Fibroblast of upper back skin (primary cell): ENCODE measurements at regions not wholly inside any gene's neighbourhood (a gene's known extent, or its start where the extent isn't known, plus 50 kb on each side); places are given as distances from the start of the nearest gene placed in this dataset.

Source experiments
- DNase-seq: peaks from one replicate; pipeline ENCODE4 v3.0.0-alpha.2; 2013

- no peak for DNase-seq
These were observed 291.9 kb upstream of the SPRED2 start for GRCh38 chr2:65724336-65724735.

GRCh38 chr2:65722028-65722778 lies 289.8 kb upstream of the SPRED2 start:
- peak; percentile 30 for DNase-seq

GRCh38 chr2:65716698-65717097 lies 284.3 kb upstream of the SPRED2 start:
- no peak for DNase-seq

- DNase-seq: no peak
These were observed 282.9 kb upstream of the SPRED2 start for GRCh38 chr2:65715323-65715722.

GRCh38 chr2:65714866-65715265 lies 282.5 kb upstream of the SPRED2 start:
- no peak for DNase-seq

GRCh38 chr2:65711863-65712262 lies 279.5 kb upstream of the SPRED2 start:
- no peak for DNase-seq

GRCh38 chr2:65710779-65711295 lies 278.4 kb upstream of the SPRED2 start:
- DNase-seq: peak; percentile 8

GRCh38 chr2:65710356-65710755 lies 278.0 kb upstream of the SPRED2 start:
- no peak for DNase-seq

GRCh38 chr2:65708086-65708485 lies 275.7 kb upstream of the SPRED2 start:
- DNase-seq: peak; percentile 36

GRCh38 chr2:65706411-65706810 lies 274.0 kb upstream of the SPRED2 start:
- DNase-seq: peak; percentile 52

- DNase-seq: no peak
These were observed 268.8 kb upstream of the SPRED2 start for GRCh38 chr2:65701191-65701590.

- DNase-seq: no peak
These were observed 268.3 kb upstream of the SPRED2 start for GRCh38 chr2:65700720-65701119.

- DNase-seq: no peak
These were observed 267.7 kb upstream of the SPRED2 start for GRCh38 chr2:65700004-65700651.

- DNase-seq: no peak
These were observed 259.4 kb upstream of the SPRED2 start for GRCh38 chr2:65691816-65692215.

- no peak for DNase-seq
These were observed 255.9 kb upstream of the SPRED2 start for GRCh38 chr2:65688141-65688886.

GRCh38 chr2:65687614-65688013 lies 255.2 kb upstream of the SPRED2 start:
- no peak for DNase-seq

- DNase-seq: no peak
These were observed 254.6 kb upstream of the SPRED2 start for GRCh38 chr2:65686928-65687521.

GRCh38 chr2:65681503-65681902 lies 249.1 kb upstream of the SPRED2 start:
- DNase-seq: no peak

- peak; percentile 46 for DNase-seq
These were observed 246.5 kb upstream of the SPRED2 start for GRCh38 chr2:65678779-65679391.

GRCh38 chr2:65675350-65675749 lies 243.0 kb upstream of the SPRED2 start:
- no peak for DNase-seq

- no peak for DNase-seq
These were observed 239.4 kb upstream of the SPRED2 start for GRCh38 chr2:65671670-65672242.

GRCh38 chr2:65669574-65669973 lies 237.2 kb upstream of the SPRED2 start:
- DNase-seq: no peak
